ENCODE measurements at regions not wholly inside any gene's neighbourhood (a gene's known extent, or its start where the extent isn't known, plus 50 kb on each side); places are given as distances from the start of the nearest gene placed in this dataset.
A peak's percentile ranks its signal among the peaks of the same experiment; 100 is the strongest.

DNA sequence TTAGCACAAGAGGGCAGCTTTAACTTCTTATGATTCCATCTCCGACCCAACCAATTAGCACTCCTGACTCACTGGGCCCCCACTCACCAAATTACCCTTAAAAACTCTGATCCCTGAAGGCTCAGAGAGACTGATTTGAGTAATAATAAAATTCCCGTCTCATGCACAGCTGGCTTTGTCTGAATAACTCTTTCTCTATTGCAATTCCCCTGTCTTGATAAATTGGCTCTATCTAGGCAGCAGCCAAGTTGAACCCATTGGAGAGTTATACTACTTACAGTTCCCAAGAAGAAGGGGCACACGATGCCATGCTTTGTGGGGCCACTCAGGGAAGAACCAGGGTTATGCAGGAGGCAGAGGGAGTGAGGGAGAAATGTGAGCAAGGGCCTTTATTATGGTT, 632.8 kb downstream of the TSN start:
- TF ChIP-seq, protein P1, sequence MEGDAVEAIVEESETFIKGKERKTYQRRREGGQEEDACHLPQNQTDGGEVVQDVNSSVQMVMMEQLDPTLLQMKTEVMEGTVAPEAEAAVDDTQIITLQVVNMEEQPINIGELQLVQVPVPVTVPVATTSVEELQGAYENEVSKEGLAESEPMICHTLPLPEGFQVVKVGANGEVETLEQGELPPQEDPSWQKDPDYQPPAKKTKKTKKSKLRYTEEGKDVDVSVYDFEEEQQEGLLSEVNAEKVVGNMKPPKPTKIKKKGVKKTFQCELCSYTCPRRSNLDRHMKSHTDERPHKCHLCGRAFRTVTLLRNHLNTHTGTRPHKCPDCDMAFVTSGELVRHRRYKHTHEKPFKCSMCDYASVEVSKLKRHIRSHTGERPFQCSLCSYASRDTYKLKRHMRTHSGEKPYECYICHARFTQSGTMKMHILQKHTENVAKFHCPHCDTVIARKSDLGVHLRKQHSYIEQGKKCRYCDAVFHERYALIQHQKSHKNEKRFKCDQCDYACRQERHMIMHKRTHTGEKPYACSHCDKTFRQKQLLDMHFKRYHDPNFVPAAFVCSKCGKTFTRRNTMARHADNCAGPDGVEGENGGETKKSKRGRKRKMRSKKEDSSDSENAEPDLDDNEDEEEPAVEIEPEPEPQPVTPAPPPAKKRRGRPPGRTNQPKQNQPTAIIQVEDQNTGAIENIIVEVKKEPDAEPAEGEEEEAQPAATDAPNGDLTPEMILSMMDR (IDR thresholded peaks at IDR 0.05; ENCODE audit: insufficient read depth, low read length, poor library complexity, severe bottlenecking): no peak
- H3K4me3 ChIP-seq (ENCODE audit: low read depth, low read length): no peak overlapping the region
- no peaks in the 10 kb centered on the region for H3K36me3 ChIP-seq (ENCODE audit: control insufficient read depth, insufficient read depth, low read length)
- no peak for DNase-seq (ENCODE audit: low read depth)
- no peaks in the 10 kb centered on the region for H3K27me3 ChIP-seq (ENCODE audit: control insufficient read depth, insufficient read depth, low read length)

DNA sequence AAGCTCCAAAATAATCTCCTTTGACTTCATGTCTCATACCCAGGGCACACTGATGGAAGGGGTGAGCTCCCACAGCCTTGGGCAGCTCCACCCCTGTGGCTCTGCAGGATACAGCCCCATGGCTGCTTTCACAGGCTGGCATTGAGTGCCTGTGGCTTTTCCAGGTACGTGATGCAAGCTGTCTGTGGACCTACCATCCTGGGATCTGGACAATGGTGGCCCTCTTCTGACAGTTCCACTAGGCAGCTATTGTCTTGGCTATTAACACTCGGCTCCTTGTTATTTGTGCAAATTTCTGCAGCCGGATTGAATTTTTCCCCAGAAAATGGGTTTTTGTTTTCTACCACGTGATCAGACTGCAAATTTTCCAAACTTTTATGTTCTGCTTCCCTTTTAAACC, 634.2 kb downstream of the TSN start:
- no peak for DNase-seq (ENCODE audit: low read depth)
- no peak overlapping the region for H3K4me3 ChIP-seq (ENCODE audit: low read depth, low read length)
- TF ChIP-seq, protein P1 (IDR thresholded peaks at IDR 0.05; ENCODE audit: insufficient read depth, low read length, poor library complexity, severe bottlenecking): no peak
- no peaks in the 10 kb centered on the region for H3K27me3 ChIP-seq (ENCODE audit: control insufficient read depth, insufficient read depth, low read length)
- H3K36me3 ChIP-seq (ENCODE audit: control insufficient read depth, insufficient read depth, low read length): no peaks in the 10 kb centered on the region

DNA sequence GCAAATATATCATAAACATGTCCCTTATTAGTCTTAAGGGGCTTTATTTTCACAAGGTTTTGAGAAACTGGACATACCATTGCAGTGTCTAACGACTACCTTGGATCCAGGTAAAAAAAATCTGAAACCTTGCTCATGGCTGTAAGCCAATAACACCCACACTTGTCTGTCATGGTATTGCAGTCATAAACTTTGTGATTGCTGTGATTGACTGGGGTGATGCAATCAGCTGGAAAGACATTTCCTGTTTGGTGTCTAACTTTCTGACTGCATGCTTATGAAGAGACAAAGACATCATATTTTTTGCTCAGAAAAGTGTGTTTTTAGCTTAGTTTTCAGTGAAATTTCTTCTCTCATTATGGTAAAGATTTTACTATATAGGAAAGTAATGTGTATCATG, 635.0 kb downstream of the TSN start:
- no peaks in the 10 kb centered on the region for H3K27me3 ChIP-seq (ENCODE audit: control insufficient read depth, insufficient read depth, low read length)
- peak; percentile 52 for DNase-seq (ENCODE audit: low read depth)
- no peaks in the 10 kb centered on the region for H3K36me3 ChIP-seq (ENCODE audit: control insufficient read depth, insufficient read depth, low read length)
- no peak overlapping the region for H3K4me3 ChIP-seq (ENCODE audit: low read depth, low read length)
- TF ChIP-seq, protein P1 (IDR thresholded peaks at IDR 0.05; ENCODE audit: insufficient read depth, low read length, poor library complexity, severe bottlenecking): no peak

DNA sequence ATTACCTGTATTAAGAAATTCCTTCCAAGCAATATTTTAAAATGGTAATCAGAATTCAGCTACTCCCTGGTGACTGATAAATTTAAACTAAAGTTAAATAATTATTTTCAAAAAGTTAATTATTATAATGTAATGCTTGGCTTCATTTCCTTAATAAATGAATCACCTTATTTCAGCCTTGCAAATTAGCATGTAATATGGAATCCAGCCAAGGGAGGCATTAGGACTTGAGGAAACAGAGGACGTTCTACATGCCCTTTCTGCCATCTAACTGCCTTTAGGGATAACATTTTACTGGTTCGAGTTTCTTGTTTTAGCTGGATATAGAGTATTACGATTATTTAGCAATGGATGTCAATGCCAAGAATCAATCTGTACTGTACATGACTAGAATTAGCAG, 636.3 kb downstream of the TSN start:
- no peaks in the 10 kb centered on the region for H3K27me3 ChIP-seq (ENCODE audit: control insufficient read depth, insufficient read depth, low read length)
- DNase-seq (ENCODE audit: low read depth): no peak
- no peak overlapping the region for H3K4me3 ChIP-seq (ENCODE audit: low read depth, low read length)
- no peaks in the 10 kb centered on the region for H3K36me3 ChIP-seq (ENCODE audit: control insufficient read depth, insufficient read depth, low read length)
- TF ChIP-seq, protein P1 (IDR thresholded peaks at IDR 0.05; ENCODE audit: insufficient read depth, low read length, poor library complexity, severe bottlenecking): no peak

DNA sequence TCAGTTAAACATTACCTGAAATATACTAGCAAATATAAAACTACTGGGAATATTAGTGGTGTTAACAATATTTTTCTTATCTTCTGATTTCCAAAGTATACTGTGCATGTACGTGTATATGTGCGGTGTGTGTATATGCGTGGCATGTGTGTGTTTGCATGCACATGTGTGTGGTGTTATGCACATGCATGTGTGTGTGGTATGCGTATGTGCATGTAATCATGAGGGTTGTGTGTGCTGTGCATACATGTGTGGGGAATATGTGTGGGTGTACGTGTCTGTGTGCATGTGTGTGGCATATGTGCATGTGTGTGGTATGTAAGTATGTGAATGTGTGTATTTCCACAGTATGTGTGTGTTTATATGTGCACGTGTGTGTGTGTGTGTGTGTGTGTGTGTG, 640.2 kb downstream of the TSN start:
- no peaks in the 10 kb centered on the region for H3K27me3 ChIP-seq (ENCODE audit: control insufficient read depth, insufficient read depth, low read length)
- TF ChIP-seq, protein P1 (IDR thresholded peaks at IDR 0.05; ENCODE audit: insufficient read depth, low read length, poor library complexity, severe bottlenecking): no peak

DNA sequence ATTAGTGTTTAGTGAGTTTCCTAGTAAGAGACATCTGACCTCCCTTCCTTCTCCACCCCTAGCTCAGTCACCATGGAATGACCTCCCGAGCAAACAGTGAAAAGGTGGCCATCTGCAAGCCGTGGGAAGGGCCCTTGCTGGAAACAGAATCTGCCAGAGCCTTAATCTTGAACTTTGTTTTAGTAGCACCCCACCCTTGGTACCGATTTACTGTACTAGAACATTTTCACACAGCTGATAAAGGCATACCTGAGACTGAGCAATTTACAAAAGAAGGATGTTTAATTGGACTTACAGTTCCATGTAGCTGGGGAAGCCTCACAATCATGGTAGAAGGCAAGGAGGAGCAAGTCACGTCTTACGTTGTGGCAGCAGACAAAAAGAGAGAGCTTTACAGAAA, 655.8 kb downstream of the TSN start:
- Histone ChIP-seq H3K36me3 (ENCODE audit: control insufficient read depth, insufficient read depth, low read length) (no peaks in the 10 kb centered on the region), H3K4me3 (ENCODE audit: low read depth, low read length) (no peak overlapping the region), H3K27me3 (ENCODE audit: control insufficient read depth, insufficient read depth, low read length) (no peaks in the 10 kb centered on the region)
- no peak for DNase-seq (ENCODE audit: low read depth)
- TF ChIP-seq, protein P1 (IDR thresholded peaks at IDR 0.05; ENCODE audit: insufficient read depth, low read length, poor library complexity, severe bottlenecking): no peak

More for the DNA sequence above, 640.2 kb downstream of the TSN start:
- DNase-seq (ENCODE audit: low read depth): no peak
- Histone ChIP-seq H3K4me3 (ENCODE audit: low read depth, low read length) (no peak overlapping the region), H3K36me3 (ENCODE audit: control insufficient read depth, insufficient read depth, low read length) (no peaks in the 10 kb centered on the region)
